HUES6 (cell line): ENCODE measurements at regions not wholly inside any gene's neighbourhood (a gene's known extent, or its start where the extent isn't known, plus 50 kb on each side); places are given as distances from the start of the nearest gene placed in this dataset.

Experiments used
- H3K27ac ChIP-seq: 2 replicates; pipeline ENCODE4 v1.7.0; 2013; ENCODE audit warnings: low read depth, mild to moderate bottlenecking, low read length, inconsistent platforms
- H3K27me3 ChIP-seq: 2 replicates; pipeline ENCODE4 v1.6.1; 2013; ENCODE audit warnings: low read length; ENCODE audit not compliant: control insufficient read depth, insufficient read depth
- H3K36me3 ChIP-seq: 2 replicates; pipeline ENCODE4 v1.6.1; 2013; ENCODE audit warnings: low read length; ENCODE audit not compliant: control insufficient read depth, insufficient read depth
- H3K4me1 ChIP-seq: 2 replicates; pipeline ENCODE4 v1.6.1; 2013; ENCODE audit warnings: low read length; ENCODE audit not compliant: control insufficient read depth, insufficient read depth
- H3K4me3 ChIP-seq: 2 replicates; pipeline ENCODE4 v1.5.1; 2013; ENCODE audit warnings: low read depth, low read length
- H3K9ac ChIP-seq: one replicate; pipeline ENCODE4 v1.6.1; 2013; ENCODE audit warnings: mild to moderate bottlenecking, low read length
- H3K9me3 ChIP-seq: 2 replicates; pipeline ENCODE4 v1.6.1; 2013; ENCODE audit warnings: low read depth, low read length; ENCODE audit not compliant: control insufficient read depth, insufficient read depth

- H3K9me3 ChIP-seq, result no peaks in the 10 kb centered on the region
- H3K9ac ChIP-seq, result no peak overlapping the region
- no peaks in the 10 kb centered on the region for H3K4me1 ChIP-seq
- no peaks in the 10 kb centered on the region for H3K36me3 ChIP-seq
- no peak overlapping the region for H3K4me3 ChIP-seq
- no peak overlapping the region for H3K27ac ChIP-seq
- H3K27me3 ChIP-seq, result no peaks in the 10 kb centered on the region
Observed at GRCh38 chr7:85479918-85480643, 293.2 kb upstream of the SEMA3D start.

- no peaks in the 10 kb centered on the region for H3K36me3 ChIP-seq
- no peak overlapping the region for H3K4me3 ChIP-seq
- no peak overlapping the region for H3K9ac ChIP-seq
- no peaks in the 10 kb centered on the region for H3K27me3 ChIP-seq
- H3K9me3 ChIP-seq, result no peaks in the 10 kb centered on the region
- no peaks in the 10 kb centered on the region for H3K4me1 ChIP-seq
- no peak overlapping the region for H3K27ac ChIP-seq
Observed at GRCh38 chr7:85478530-85478929, 291.7 kb upstream of the SEMA3D start.

GRCh38 chr7:85475476-85475875, 288.6 kb upstream of the SEMA3D start:
- no peaks in the 10 kb centered on the region for H3K4me1 ChIP-seq
- H3K9me3 ChIP-seq, result no peaks in the 10 kb centered on the region
- no peak overlapping the region for H3K4me3 ChIP-seq
- no peak overlapping the region for H3K27ac ChIP-seq
- H3K9ac ChIP-seq, result no peak overlapping the region
- H3K36me3 ChIP-seq, result no peaks in the 10 kb centered on the region
- H3K27me3 ChIP-seq, result no peaks in the 10 kb centered on the region

- Histone ChIP-seq H3K36me3 (no peaks in the 10 kb centered on the region), H3K4me1 (no peaks in the 10 kb centered on the region), H3K27me3 (no peaks in the 10 kb centered on the region), H3K4me3 (no peak overlapping the region), H3K9me3 (no peaks in the 10 kb centered on the region), H3K27ac (no peak overlapping the region), H3K9ac (no peak overlapping the region)
Observed at GRCh38 chr7:85475071-85475470, 288.2 kb upstream of the SEMA3D start.

- Histone ChIP-seq H3K4me1 (no peaks in the 10 kb centered on the region), H3K4me3 (no peak overlapping the region)
Observed at GRCh38 chr7:85474234-85474633, 287.4 kb upstream of the SEMA3D start.

GRCh38 chr7:85471740-85472139, 284.9 kb upstream of the SEMA3D start:
- no peaks in the 10 kb centered on the region for H3K36me3 ChIP-seq
- H3K27me3 ChIP-seq, result no peaks in the 10 kb centered on the region
- no peak overlapping the region for H3K4me3 ChIP-seq
- no peaks in the 10 kb centered on the region for H3K9me3 ChIP-seq
- H3K9ac ChIP-seq, result no peak overlapping the region
- H3K4me1 ChIP-seq, result no peaks in the 10 kb centered on the region
- no peak overlapping the region for H3K27ac ChIP-seq

More at GRCh38 chr7:85474234-85474633, 287.4 kb upstream of the SEMA3D start:
- Histone ChIP-seq H3K36me3 (no peaks in the 10 kb centered on the region), H3K27ac (no peak overlapping the region), H3K9me3 (no peaks in the 10 kb centered on the region), H3K9ac (no peak overlapping the region), H3K27me3 (no peaks in the 10 kb centered on the region)

- no peaks in the 10 kb centered on the region for H3K9me3 ChIP-seq
- no peaks in the 10 kb centered on the region for H3K36me3 ChIP-seq
- H3K4me3 ChIP-seq, result no peak overlapping the region
- no peaks in the 10 kb centered on the region for H3K27me3 ChIP-seq
- no peaks in the 10 kb centered on the region for H3K4me1 ChIP-seq
- no peak overlapping the region for H3K9ac ChIP-seq
- no peak overlapping the region for H3K27ac ChIP-seq
Observed at GRCh38 chr7:85471307-85471706, 284.5 kb upstream of the SEMA3D start.

GRCh38 chr7:85469446-85470010, 282.7 kb upstream of the SEMA3D start:
- H3K27me3 ChIP-seq, result no peaks in the 10 kb centered on the region
- H3K9me3 ChIP-seq, result no peaks in the 10 kb centered on the region
- no peak overlapping the region for H3K9ac ChIP-seq
- no peaks in the 10 kb centered on the region for H3K36me3 ChIP-seq
- H3K27ac ChIP-seq, result no peak overlapping the region
- H3K4me1 ChIP-seq, result no peaks in the 10 kb centered on the region
- no peak overlapping the region for H3K4me3 ChIP-seq

GRCh38 chr7:85464042-85464651, 277.3 kb upstream of the SEMA3D start:
- no peak overlapping the region for H3K4me3 ChIP-seq
- H3K9me3 ChIP-seq, result no peaks in the 10 kb centered on the region
- H3K27me3 ChIP-seq, result no peaks in the 10 kb centered on the region
- no peaks in the 10 kb centered on the region for H3K4me1 ChIP-seq
- no peak overlapping the region for H3K9ac ChIP-seq
- no peaks in the 10 kb centered on the region for H3K36me3 ChIP-seq
- H3K27ac ChIP-seq, result no peak overlapping the region

- Histone ChIP-seq H3K36me3 (no peaks in the 10 kb centered on the region), H3K4me3 (no peak overlapping the region), H3K9me3 (no peaks in the 10 kb centered on the region), H3K27me3 (no peaks in the 10 kb centered on the region), H3K27ac (no peak overlapping the region), H3K9ac (no peak overlapping the region), H3K4me1 (no peaks in the 10 kb centered on the region)
Observed at GRCh38 chr7:85462671-85463070, 275.8 kb upstream of the SEMA3D start.

- Histone ChIP-seq H3K36me3 (no peaks in the 10 kb centered on the region), H3K9ac (no peak overlapping the region), H3K4me1 (no peaks in the 10 kb centered on the region), H3K4me3 (no peak overlapping the region), H3K27ac (no peak overlapping the region), H3K27me3 (no peaks in the 10 kb centered on the region), H3K9me3 (no peaks in the 10 kb centered on the region)
Observed at GRCh38 chr7:85457911-85458310, 271.1 kb upstream of the SEMA3D start.
